Suprapubic skin (tissue), 4 donors: ENCODE measurements at regions not wholly inside any gene's neighbourhood (a gene's known extent, or its start where the extent isn't known, plus 50 kb on each side); places are given as distances from the start of the nearest gene placed in this dataset.

Experiments
- EP300 ChIP-seq: sonication (generic); formaldehyde crosslinking; IDR thresholded peaks from one replicate; pipeline ENCODE4 v1.6.1; 2017; ENCODE audit warnings: antibody characterized with exemption
- POLR2A ChIP-seq, 2 donors: fragments of 450-650 bp; IDR thresholded peaks; one replicate each; pipeline ENCODE4 v1.6.1; 2017; ENCODE audit warnings: antibody characterized with exemption in 2 of 2, mild to moderate bottlenecking in 2 of 2, moderate library complexity in 2 of 2
- POLR2AphosphoS5 ChIP-seq, 3 donors: sonication (generic); formaldehyde crosslinking; IDR thresholded peaks; one replicate each; pipeline ENCODE4 v1.6.1; 2017; ENCODE audit warnings: antibody characterized with exemption in 3 of 3
- TF ChIP-seq, protein P1 (sequence below), 2 donors: fragments of 200-600 bp in 1 of 2; fragments of 450-650 bp in 1 of 2; sonication (generic) in 1 of 2; IDR thresholded peaks; one replicate each; pipeline ENCODE4 v1.5.1; 2016 to 2019; ENCODE audit warnings: antibody characterized with exemption in 2 of 2, mild to moderate bottlenecking in 1 of 2, moderate library complexity in 1 of 2

GRCh38 chr6:126761854-126762253 is 356.6 kb upstream of the RSPO3 start:
- TF ChIP-seq, protein P1, sequence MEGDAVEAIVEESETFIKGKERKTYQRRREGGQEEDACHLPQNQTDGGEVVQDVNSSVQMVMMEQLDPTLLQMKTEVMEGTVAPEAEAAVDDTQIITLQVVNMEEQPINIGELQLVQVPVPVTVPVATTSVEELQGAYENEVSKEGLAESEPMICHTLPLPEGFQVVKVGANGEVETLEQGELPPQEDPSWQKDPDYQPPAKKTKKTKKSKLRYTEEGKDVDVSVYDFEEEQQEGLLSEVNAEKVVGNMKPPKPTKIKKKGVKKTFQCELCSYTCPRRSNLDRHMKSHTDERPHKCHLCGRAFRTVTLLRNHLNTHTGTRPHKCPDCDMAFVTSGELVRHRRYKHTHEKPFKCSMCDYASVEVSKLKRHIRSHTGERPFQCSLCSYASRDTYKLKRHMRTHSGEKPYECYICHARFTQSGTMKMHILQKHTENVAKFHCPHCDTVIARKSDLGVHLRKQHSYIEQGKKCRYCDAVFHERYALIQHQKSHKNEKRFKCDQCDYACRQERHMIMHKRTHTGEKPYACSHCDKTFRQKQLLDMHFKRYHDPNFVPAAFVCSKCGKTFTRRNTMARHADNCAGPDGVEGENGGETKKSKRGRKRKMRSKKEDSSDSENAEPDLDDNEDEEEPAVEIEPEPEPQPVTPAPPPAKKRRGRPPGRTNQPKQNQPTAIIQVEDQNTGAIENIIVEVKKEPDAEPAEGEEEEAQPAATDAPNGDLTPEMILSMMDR (IDR thresholded peaks at IDR 0.05): no peak
- TF ChIP-seq POLR2AphosphoS5 (IDR thresholded peaks at IDR 0.05): no peak
- no peak for TF ChIP-seq POLR2A (IDR thresholded peaks at IDR 0.05)
- no peak for TF ChIP-seq EP300
